ENCODE measurements at regions not wholly inside any gene's neighbourhood (a gene's known extent, or its start where the extent isn't known, plus 50 kb on each side); places are given as distances from the start of the nearest gene placed in this dataset.

- intact Hi-C loops (cut with DNase I), result no loop called here
- no peak for DNase-seq (ENCODE audit: low spot score)
These were observed 74.6 kb upstream of the CHRNA7 start for GRCh38 chr15:31955734-31956133.

DNA sequence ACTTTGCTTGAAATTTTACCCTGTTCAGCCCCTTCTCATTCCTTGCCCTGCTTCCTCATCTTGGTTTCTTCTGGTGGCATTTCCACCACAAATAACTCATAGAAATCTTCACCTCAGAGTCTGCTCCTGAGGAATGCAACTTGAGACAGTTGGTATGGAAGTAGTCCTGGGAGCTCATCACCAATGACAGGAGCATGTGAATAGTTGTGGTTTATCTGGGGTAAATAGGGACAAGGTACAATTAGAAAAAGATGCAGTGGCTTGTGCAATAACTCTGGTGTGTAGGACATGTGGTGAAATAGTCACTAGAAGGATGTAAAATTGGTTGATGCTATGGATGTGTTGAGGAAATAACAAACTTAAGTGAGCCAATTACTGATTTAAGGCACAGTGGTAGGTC is 72.7 kb upstream of the CHRNA7 start:
- intact Hi-C loops (cut with DNase I), result no loop called here
- DNase-seq (ENCODE audit: low spot score), result no peak

DNA sequence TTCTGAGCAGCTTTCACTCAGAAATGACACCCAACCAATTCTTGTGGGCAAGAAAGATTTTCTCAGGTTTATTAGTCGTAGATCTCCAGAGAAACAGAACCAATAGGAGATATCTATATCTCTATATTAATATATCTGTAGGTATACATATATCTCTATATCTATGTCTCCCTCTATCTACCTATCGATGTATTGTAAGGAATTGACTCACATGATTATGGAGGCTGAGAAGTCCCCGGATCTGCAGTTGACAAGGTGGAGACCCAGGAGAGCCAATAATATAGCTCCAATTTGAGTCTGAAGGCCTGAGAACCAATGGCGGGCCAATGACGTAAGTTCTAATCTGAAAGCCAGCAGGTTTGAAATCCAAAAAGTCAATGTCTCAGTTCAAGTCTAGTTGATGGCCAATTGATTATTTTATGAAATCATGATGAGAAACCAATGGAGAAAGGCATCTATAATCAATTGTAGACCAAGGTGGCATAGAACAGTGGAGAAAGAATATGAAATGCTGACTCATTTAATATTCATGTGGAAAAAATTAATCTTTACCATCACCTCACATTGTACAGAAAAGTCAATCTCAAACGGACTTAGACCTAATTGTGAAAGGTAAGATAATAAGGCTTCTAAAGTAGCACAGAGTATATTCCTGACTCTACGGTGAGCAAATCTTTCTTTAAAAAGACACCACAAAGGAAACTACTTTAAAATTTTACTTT is 65.6 kb upstream of the CHRNA7 start:
- DNase-seq (ENCODE audit: low spot score), result no peak
- intact Hi-C loops (cut with DNase I), result no loop called here

DNA sequence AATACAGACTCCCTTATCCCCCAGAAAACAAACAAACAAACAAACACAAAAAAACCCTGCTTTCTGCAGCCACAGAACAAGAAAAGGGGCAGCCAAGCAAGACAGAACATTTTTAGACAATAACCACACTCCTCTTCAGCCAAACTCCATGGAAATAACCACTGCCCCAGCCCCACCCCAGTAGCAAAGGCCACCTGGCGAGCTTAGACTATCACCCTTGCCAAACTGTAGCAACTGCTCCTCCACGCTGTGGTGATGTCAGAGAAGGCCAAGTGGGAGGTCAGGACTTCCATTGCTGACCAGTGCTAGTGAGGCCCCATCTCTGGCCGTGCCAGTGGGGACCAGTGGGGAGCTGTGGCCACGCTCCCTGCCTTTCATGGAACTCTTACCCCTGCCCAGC is 60.3 kb upstream of the CHRNA7 start:
- no peak for DNase-seq (ENCODE audit: low spot score)
- intact Hi-C loops (cut with DNase I), result no loop called here

- no peak for DNase-seq (ENCODE audit: low spot score)
- intact Hi-C loops (cut with DNase I), result no loop called here
These were observed 57.1 kb upstream of the CHRNA7 start for GRCh38 chr15:31973197-31973596.

DNA sequence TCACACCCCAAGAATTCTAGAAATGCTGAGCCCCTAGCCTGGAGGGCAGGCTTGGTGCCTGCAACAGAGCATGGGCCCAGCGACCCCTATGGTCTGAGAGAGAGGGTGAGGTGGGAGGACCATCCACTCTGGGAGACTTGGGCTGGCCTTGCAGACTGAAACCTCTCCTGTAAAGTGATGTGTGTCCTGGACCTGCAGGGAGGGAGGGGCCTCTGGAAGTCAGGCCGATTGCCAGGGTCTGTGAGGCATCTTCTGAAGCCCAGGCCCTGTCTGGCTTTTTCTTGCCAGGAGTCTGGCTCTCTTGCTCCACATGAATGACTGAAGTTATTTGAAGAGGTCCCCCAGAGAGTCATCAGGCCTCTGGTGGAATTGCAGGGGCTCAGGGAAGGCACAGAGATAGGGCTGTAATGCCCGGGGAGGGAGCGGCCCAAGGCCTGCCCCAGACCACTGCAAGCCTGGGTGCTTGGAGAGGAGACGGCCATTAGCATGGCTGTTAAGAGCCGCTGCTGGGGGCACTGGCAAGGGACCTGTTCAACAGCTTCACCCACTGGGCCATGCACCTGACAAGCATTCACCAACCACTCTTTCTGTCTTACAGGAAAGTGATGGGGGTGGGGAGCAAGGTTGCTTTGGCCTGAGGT is 56.0 kb upstream of the CHRNA7 start:
- no peak for DNase-seq (ENCODE audit: low spot score)
- intact Hi-C loops (cut with DNase I), result no loop called here

DNA sequence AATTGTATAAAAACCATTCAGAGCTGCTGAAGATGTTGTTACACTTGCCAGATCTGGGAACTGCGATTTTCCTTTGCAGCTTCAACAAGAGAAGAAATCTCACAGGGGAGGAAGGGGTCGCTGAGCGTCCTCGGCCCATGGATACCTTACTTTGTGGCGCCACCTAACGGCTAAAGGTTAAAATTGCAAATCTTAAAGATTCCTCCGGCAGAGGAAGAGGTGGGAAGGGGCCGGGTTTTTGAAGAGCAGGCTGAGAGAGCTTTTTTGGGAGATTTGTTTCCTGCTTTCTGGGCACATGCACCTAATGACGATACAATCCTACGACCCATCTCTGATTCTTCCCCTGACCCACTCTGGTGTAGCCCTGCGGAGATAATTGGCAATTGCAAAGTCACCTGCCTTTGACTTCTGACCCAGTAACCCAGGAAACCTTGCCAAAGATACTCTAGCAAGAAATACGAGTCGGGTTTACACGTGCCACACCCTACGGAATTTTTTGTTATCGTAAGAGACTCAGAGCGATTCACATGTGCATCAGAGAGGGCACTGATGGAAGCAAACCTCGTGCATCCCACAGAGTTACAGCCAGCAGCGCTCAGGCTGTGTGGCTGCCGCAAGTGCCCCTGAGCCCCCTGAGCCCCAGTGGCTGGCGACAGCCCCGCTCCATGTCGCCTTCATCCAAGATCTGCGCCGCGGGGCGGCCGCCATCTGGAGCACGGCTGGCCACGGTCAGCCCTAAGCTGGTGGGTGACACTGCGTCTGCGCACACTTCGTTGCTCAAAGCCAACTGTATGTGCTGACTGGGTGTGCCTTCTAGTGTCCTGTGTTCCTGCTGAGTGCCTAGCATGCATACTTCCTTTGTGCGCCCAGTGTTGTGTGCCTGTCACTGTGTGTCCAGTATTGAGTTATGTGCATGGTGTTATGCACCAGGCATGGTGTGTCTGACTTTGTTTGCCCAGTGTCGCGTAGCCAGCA is 55.2 kb upstream of the CHRNA7 start:
- intact Hi-C loops (cut with DNase I), result no loop called here
- DNase-seq (ENCODE audit: low spot score), result no peak

DNA sequence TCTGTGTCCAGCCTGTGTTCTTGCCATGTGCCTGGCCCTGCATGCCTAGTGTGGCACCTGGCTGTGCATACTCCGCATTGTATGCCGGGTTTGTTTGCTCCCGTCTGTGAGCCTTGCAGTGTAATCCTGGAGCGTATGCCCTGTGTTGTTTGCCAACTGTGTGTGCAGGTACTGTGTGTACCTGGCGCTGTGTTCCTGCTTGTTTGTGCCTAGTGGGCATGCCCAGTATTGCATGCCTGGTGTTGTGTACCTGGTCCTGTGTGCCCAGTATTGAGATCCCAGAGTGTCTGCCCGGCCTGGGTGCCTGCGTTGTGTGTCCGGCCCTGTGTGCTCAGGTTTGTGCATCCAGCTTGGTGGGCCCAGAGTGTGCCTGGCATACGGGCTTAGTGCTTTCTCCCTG is 54.5 kb upstream of the CHRNA7 start:
- DNase-seq (ENCODE audit: low spot score), result no peak
- intact Hi-C loops (cut with DNase I), result no loop called here

DNA sequence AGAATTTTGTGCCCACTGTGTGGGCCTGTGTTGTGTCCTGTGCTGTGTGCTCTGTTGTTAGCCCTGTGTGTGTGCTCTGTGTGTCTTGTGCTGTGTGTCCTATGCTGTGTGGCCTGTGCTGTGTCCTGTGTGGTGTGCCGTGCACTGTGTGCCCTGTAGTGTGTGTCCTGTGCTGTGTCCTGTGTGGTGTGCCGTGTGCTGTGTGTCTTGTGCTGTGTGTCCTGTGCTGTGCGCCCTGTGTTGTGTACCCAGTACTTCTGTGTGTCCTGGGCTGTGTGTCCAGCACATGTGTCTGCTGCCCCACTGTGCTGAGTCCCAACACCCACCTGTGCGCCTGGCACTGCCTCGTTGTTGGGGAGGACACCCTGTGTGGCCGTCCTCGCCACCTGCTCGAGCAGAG is 53.2 kb upstream of the CHRNA7 start:
- intact Hi-C loops (cut with DNase I), result no loop called here

GRCh38 chr15:31977812-31978661 is 52.3 kb upstream of the CHRNA7 start:
- intact Hi-C loops (cut with DNase I), result no loop called here
- DNase-seq (ENCODE audit: low spot score), result no peak

More for the DNA sequence above, 53.2 kb upstream of the CHRNA7 start:
- DNase-seq (ENCODE audit: low spot score), result no peak

All from posterior vena cava (tissue), 2 donors.